Fibroblast of skin of back (primary cell): ENCODE measurements at regions not wholly inside any gene's neighbourhood (a gene's known extent, or its start where the extent isn't known, plus 50 kb on each side); places are given as distances from the start of the nearest gene placed in this dataset.

Source experiments
- DNase-seq: peaks from one replicate; pipeline ENCODE4 v3.0.0-alpha.2; 2013

GRCh38 chr2:166637051-166637450, 143.0 kb upstream of the SCN7A start:
- no peak for DNase-seq

- DNase-seq: no peak
These were observed 140.7 kb upstream of the SCN7A start for GRCh38 chr2:166634706-166635105.

- peak; percentile 94 for DNase-seq
These were observed 138.6 kb upstream of the SCN7A start for GRCh38 chr2:166632616-166633015.

GRCh38 chr2:166628478-166629136, 134.6 kb upstream of the SCN7A start:
- no peak for DNase-seq

- no peak for DNase-seq
These were observed 133.8 kb upstream of the SCN7A start for GRCh38 chr2:166627893-166628292.

- no peak for DNase-seq
These were observed 131.6 kb upstream of the SCN7A start for GRCh38 chr2:166625670-166626069.

GRCh38 chr2:166614503-166614902, 120.5 kb upstream of the SCN7A start:
- DNase-seq: no peak

- DNase-seq: no peak
These were observed 120.0 kb upstream of the SCN7A start for GRCh38 chr2:166614029-166614428.

- DNase-seq: no peak
These were observed 119.2 kb upstream of the SCN7A start for GRCh38 chr2:166613226-166613625.

- no peak for DNase-seq
These were observed 118.2 kb upstream of the SCN7A start for GRCh38 chr2:166612214-166612613.

- no peak for DNase-seq
These were observed 116.9 kb upstream of the SCN7A start for GRCh38 chr2:166610913-166611305.

- DNase-seq: no peak
These were observed 116.3 kb upstream of the SCN7A start for GRCh38 chr2:166610180-166610912.

- no peak for DNase-seq
These were observed 115.3 kb upstream of the SCN7A start for GRCh38 chr2:166609183-166609959.

- DNase-seq: no peak
These were observed 113.8 kb upstream of the SCN7A start for GRCh38 chr2:166607880-166608279.

GRCh38 chr2:166593403-166593802, 99.4 kb upstream of the SCN7A start:
- peak; percentile 94 for DNase-seq

GRCh38 chr2:166592750-166593149, 98.7 kb upstream of the SCN7A start:
- DNase-seq: peak; percentile 11

GRCh38 chr2:166591226-166591625, 97.2 kb upstream of the SCN7A start:
- DNase-seq: no peak

GRCh38 chr2:166573391-166573790, 79.3 kb upstream of the SCN7A start:
- peak; percentile 81 for DNase-seq

GRCh38 chr2:166572937-166573336, 78.9 kb upstream of the SCN7A start:
- DNase-seq: peak; percentile 17

GRCh38 chr2:166568409-166568808, 74.4 kb upstream of the SCN7A start:
- no peak for DNase-seq

GRCh38 chr2:166565501-166565900, 71.5 kb upstream of the SCN7A start:
- no peak for DNase-seq

- DNase-seq: no peak
These were observed 69.8 kb upstream of the SCN7A start for GRCh38 chr2:166563894-166564293.

GRCh38 chr2:166560022-166560421, 66.0 kb upstream of the SCN7A start:
- DNase-seq: no peak

GRCh38 chr2:166550923-166551322, 56.9 kb upstream of the SCN7A start:
- DNase-seq: no peak
